ENCODE measurements at regions not wholly inside any gene's neighbourhood (a gene's known extent, or its start where the extent isn't known, plus 50 kb on each side); places are given as distances from the start of the nearest gene placed in this dataset.

DNA sequence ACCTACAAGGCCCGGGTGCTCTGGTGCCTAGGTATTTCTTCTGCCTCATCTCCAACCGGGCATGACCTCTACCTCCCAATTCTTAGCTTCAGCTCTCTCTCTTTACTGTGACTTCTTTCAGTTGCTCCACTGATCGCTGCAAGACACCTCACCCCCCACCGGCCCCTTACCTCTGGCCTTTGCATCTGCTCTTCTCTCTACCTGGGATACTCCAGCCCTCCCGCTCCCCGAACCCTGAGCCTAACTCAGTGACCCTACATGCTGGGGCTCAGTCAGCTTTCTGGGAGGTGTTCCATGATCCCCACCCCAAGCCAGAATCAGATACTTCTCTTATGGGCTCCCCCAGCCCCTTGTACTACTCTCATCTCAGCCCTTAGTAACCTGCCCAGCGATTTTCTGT is 99.6 kb downstream of the EFNB1 start:
- H3K27ac Mint-ChIP-seq, result no peak overlapping the region
- peaks cover 7% of the 10 kb centered on the region for H3K4me1 Mint-ChIP-seq (ENCODE audit: low read depth)
- H3K36me3 Mint-ChIP-seq (ENCODE audit: low read depth), result no peaks in the 10 kb centered on the region
- H3K4me3 Mint-ChIP-seq, result no peak overlapping the region
- intact Hi-C loops (cut with micrococcal nuclease), result no loop called here
- H3K9me3 Mint-ChIP-seq, result no peaks in the 10 kb centered on the region
- H3K27me3 Mint-ChIP-seq, result peaks cover 3% of the 10 kb centered on the region

DNA sequence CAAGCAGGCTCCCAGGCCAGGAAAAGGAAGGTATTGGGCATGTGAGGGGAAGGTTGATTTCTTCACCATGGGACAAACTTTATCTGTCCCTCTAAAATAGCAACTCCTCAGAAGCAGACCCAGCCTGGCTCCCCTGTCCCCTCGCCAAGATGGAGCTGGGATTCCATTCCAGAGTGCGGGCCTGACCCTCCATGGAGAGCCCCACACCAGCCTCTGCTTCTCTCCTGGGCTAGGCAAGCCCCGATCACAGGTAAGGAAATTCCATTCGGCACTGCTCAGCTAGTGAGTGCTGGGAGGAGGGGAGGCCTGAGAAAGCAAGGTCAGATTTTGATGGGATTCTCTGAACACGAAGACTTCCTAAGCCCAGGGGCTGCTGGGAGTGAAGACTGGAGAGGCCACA is 98.4 kb downstream of the EFNB1 start:
- peaks cover 7% of the 10 kb centered on the region for H3K4me1 Mint-ChIP-seq (ENCODE audit: low read depth)
- no peak overlapping the region for H3K4me3 Mint-ChIP-seq
- intact Hi-C loops (cut with micrococcal nuclease), result no loop called here

DNA sequence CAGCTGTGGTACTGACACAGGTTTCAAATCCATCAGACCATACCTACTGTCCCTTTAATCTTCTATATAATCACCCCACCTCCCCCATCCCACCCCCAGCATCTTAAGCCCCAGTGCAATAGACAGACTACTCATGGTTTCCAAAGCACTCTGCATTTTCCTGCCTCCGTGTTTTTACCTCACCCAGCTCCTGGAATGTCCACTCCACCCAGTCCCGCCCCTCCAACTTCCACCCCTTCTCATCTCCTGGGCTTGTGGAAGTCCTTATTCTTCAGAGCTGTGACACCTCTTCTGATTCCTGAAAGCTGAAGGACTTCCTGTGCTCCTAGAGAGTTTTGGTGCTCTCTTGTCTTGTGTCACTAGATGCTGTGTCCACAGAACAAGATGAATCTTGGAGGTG is 94.3 kb downstream of the EFNB1 start:
- Mint-ChIP-seq H3K27ac (no peak overlapping the region), H3K4me1 (ENCODE audit: low read depth) (no peaks in the 10 kb centered on the region), H3K4me3 (no peak overlapping the region), H3K36me3 (ENCODE audit: low read depth) (no peaks in the 10 kb centered on the region), H3K27me3 (peaks cover 3% of the 10 kb centered on the region), H3K9me3 (no peaks in the 10 kb centered on the region)
- intact Hi-C loops (cut with micrococcal nuclease), result no loop called here

More for the DNA sequence above, 98.4 kb downstream of the EFNB1 start:
- Mint-ChIP-seq H3K9me3 (no peaks in the 10 kb centered on the region), H3K36me3 (ENCODE audit: low read depth) (no peaks in the 10 kb centered on the region), H3K27me3 (peaks cover 3% of the 10 kb centered on the region), H3K27ac (no peak overlapping the region)

DNA sequence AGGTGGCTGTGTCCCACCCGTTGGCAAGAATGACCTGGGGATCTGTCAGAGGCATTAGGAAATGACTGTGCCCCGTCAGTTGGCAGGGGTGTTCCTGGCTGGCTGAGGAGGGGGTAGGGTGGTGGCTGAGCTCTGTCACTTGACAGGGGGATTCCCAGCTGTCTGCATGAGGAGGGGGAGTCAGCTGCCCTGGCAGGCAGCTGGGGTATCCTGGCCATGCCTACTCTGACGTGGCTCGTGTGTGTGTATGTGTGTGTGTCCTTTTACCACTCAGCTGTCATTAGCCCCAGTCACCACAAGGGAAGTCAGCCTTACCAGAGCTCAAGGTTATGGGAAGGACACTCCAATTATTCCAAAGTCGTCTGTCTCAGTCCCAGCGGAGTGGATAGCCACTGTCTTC is 93.2 kb downstream of the EFNB1 start:
- no peak overlapping the region for H3K27ac Mint-ChIP-seq
- intact Hi-C loops (cut with micrococcal nuclease), result no loop called here
- no peaks in the 10 kb centered on the region for H3K36me3 Mint-ChIP-seq (ENCODE audit: low read depth)
- no peak overlapping the region for H3K4me3 Mint-ChIP-seq
- H3K9me3 Mint-ChIP-seq, result no peaks in the 10 kb centered on the region
- H3K27me3 Mint-ChIP-seq, result peaks cover 3% of the 10 kb centered on the region
- no peaks in the 10 kb centered on the region for H3K4me1 Mint-ChIP-seq (ENCODE audit: low read depth)

DNA sequence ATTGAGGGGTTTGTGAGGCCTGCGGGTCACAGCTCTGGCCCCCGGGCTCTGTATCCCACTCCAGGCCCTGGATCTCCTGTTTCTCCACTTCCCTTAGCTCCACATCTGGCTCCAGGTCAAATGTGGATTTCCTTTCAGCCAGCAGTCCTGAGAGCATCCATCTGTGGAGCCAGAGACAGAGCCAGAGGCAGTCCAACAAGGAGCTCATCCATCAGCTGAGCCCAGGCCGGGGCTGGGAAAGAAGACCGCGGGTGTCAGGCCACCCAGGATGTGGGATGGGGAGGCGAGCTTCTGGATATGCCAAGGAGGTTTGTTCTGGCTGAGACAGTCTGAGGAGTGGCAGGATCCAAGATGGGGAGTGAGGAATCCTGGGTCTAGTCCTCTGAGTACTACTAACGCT is 91.7 kb downstream of the EFNB1 start:
- no peak overlapping the region for H3K27ac Mint-ChIP-seq
- H3K27me3 Mint-ChIP-seq, result peaks cover 3% of the 10 kb centered on the region
- no peak overlapping the region for H3K4me3 Mint-ChIP-seq
- no peaks in the 10 kb centered on the region for H3K4me1 Mint-ChIP-seq (ENCODE audit: low read depth)
- no peaks in the 10 kb centered on the region for H3K36me3 Mint-ChIP-seq (ENCODE audit: low read depth)
- intact Hi-C loops (cut with micrococcal nuclease), result no loop called here
- no peaks in the 10 kb centered on the region for H3K9me3 Mint-ChIP-seq

DNA sequence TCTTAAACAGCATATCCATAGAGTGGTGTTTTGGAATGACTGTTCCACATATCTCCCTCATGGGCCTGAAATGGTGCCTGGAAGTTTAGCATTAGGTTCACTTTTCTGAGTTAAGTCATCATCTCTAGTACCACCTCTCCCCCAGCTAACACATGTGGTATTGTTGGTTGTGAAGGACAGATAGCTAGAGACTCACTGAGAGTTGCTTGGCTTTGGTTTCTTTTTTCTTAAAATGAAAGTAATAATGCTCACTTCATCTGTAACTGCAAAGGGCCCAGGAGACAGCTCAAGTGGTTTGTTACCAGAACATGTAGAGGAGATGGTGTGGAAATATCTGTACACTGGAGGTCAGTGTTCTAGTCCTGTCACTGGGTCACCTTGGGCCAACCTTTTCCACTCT is 90.9 kb downstream of the EFNB1 start:
- Mint-ChIP-seq H3K27ac (no peak overlapping the region), H3K36me3 (ENCODE audit: low read depth) (no peaks in the 10 kb centered on the region), H3K9me3 (no peaks in the 10 kb centered on the region), H3K27me3 (peaks cover 3% of the 10 kb centered on the region), H3K4me1 (ENCODE audit: low read depth) (no peaks in the 10 kb centered on the region), H3K4me3 (no peak overlapping the region)
- intact Hi-C loops (cut with micrococcal nuclease), result loop anchor here (1.0 kb wide), 1 partner anchor 11 kb away; no protein-coding TSS in a partner anchor

DNA sequence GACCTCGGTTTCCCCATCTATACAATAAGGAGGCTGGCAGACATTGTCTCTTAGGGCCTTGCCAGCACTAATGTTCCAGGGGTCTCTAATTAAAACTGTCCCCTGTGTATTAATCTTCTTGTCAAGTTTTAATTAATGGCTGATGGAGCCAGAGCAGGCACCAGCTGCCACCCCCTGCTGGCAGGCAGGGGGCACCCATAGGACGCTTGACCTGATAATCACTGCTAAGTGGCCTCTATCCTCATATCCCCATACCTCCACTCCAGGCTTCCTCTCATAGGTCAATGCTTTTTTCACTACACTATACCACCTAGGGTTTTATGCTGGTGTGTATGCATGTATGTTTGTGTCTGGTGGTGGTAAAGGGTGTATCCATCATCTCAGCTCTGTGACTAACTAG is 89.4 kb downstream of the EFNB1 start:
- no peaks in the 10 kb centered on the region for H3K4me1 Mint-ChIP-seq (ENCODE audit: low read depth)
- peaks cover 4% of the 10 kb centered on the region for H3K27me3 Mint-ChIP-seq
- no peaks in the 10 kb centered on the region for H3K36me3 Mint-ChIP-seq (ENCODE audit: low read depth)
- no peak overlapping the region for H3K4me3 Mint-ChIP-seq
- H3K9me3 Mint-ChIP-seq, result no peaks in the 10 kb centered on the region
- intact Hi-C loops (cut with micrococcal nuclease), result no loop called here
- H3K27ac Mint-ChIP-seq, result no peak overlapping the region

DNA sequence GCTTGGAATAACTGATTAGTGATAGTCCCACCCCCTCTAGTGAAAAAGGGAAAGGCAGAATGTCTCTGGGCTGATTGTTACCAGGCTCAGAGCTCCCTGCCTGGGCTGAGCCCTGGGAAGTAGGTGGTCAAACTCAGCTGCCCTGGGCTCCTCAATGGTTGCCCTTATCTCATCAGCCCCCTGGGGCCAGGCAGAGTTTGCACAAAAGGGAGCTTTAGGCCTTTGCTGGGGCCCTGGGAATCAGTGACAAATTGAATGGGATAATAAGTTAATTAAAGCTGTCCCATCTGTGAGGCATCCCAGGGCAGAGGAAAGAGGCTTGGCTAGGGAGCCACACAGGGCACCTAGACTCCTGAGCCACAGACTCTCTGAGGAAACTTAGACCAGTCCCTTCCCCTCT is 89.0 kb downstream of the EFNB1 start:
- Mint-ChIP-seq H3K27me3 (peaks cover 7% of the 10 kb centered on the region), H3K36me3 (ENCODE audit: low read depth) (no peaks in the 10 kb centered on the region), H3K4me3 (no peak overlapping the region), H3K4me1 (ENCODE audit: low read depth) (no peaks in the 10 kb centered on the region), H3K27ac (no peak overlapping the region), H3K9me3 (no peaks in the 10 kb centered on the region)
- intact Hi-C loops (cut with micrococcal nuclease), result no loop called here

DNA sequence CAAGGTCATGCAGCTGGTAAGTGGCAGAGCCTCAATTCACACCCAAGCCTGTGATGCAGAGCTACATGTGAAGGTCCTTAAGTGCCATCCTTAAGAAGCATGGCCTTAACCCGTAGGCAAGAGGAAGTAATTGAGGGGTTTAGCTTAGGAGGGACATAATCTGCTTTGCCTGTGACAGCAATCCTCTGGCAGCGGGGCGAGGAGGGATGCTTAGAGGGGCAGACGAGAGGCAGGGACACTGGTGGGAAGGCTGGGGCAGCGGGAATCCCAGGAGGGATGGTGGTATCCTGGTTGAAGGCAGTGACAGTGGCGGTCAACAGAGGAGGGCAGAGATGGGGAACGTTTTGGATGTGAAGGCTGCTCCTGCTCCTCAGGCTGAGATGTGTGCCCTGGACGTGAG is 88.1 kb downstream of the EFNB1 start:
- no peak overlapping the region for H3K4me3 Mint-ChIP-seq
- H3K36me3 Mint-ChIP-seq (ENCODE audit: low read depth), result no peaks in the 10 kb centered on the region
- intact Hi-C loops (cut with micrococcal nuclease), result no loop called here
- H3K27me3 Mint-ChIP-seq, result peaks cover 17% of the 10 kb centered on the region
- H3K9me3 Mint-ChIP-seq, result no peaks in the 10 kb centered on the region
- H3K27ac Mint-ChIP-seq, result no peak overlapping the region
- H3K4me1 Mint-ChIP-seq (ENCODE audit: low read depth), result peaks cover 6% of the 10 kb centered on the region

DNA sequence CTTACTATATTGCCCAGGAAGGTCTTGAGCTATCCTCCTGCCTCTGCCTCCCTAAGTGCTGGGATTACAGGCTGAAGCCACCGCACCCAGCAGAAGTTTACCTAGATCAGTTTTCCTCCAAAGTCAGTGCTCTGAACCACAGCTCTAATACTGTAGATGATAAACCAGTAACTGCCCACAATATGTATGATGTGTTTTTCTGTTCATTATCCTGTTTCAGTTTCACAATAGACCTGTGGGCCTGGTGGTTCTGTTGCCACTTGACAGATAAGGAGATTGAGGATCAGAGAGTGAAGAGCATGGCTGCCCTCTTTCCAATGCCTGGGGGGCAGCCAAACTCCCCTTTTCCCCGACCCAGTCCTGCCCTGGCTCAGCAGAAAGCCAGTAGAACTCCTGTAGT is 87.0 kb downstream of the EFNB1 start:
- Mint-ChIP-seq H3K4me3 (no peak overlapping the region), H3K27me3 (peaks cover 26% of the 10 kb centered on the region), H3K36me3 (ENCODE audit: low read depth) (no peaks in the 10 kb centered on the region), H3K27ac (no peak overlapping the region), H3K9me3 (no peaks in the 10 kb centered on the region), H3K4me1 (ENCODE audit: low read depth) (peaks cover 6% of the 10 kb centered on the region)
- intact Hi-C loops (cut with micrococcal nuclease), result no loop called here

DNA sequence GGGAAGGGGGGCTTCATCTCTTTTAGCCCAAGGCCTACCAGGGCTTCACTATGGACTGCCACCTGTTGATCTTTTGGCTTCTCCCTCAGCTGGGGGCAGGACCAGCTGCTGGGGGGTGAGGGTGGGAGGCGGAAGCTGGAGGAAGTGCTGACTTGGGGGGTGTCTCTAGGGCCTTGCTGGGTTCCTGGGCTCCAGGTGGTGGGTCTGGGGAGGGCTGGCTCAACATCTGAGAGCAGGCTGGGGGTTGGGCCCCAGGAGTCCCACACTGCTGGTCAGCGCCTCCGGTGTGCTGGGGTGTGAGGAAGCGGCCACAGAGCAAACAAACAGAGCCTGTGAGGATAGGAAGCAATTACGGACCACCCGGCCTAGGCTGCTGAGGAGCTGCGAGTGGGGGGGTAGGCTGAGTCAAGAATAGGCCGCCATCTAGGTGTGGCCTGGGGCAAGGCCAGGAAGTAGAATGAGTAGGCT is 85.7 kb downstream of the EFNB1 start:
- peaks cover 28% of the 10 kb centered on the region for H3K27me3 Mint-ChIP-seq
- no peaks in the 10 kb centered on the region for H3K36me3 Mint-ChIP-seq (ENCODE audit: low read depth)
- H3K4me3 Mint-ChIP-seq, result no peak overlapping the region
- H3K4me1 Mint-ChIP-seq (ENCODE audit: low read depth), result peaks cover 6% of the 10 kb centered on the region
- no peaks in the 10 kb centered on the region for H3K9me3 Mint-ChIP-seq
- intact Hi-C loops (cut with micrococcal nuclease), result no loop called here
- H3K27ac Mint-ChIP-seq, result no peak overlapping the region

DNA sequence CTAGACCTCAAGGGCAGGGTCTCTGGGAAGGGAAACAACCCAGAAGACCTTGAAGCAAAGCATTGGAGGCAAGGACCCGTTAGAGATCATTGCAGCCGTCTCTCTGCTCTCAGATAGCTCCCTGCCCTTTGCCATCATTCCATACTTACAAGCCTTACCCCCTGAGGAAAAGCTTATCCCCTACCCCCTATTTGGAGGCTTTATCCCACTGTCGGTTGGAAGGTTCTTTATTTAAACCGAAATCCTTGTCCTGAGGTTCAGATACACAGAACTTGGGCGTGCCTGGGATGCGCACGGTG is 84.4 kb downstream of the EFNB1 start:
- H3K27ac Mint-ChIP-seq, result no peak overlapping the region
- intact Hi-C loops (cut with micrococcal nuclease), result no loop called here
- H3K4me3 Mint-ChIP-seq, result no peak overlapping the region
- peaks cover 28% of the 10 kb centered on the region for H3K27me3 Mint-ChIP-seq
- H3K36me3 Mint-ChIP-seq (ENCODE audit: low read depth), result no peaks in the 10 kb centered on the region
- H3K4me1 Mint-ChIP-seq (ENCODE audit: low read depth), result peaks cover 6% of the 10 kb centered on the region
- no peaks in the 10 kb centered on the region for H3K9me3 Mint-ChIP-seq

DNA sequence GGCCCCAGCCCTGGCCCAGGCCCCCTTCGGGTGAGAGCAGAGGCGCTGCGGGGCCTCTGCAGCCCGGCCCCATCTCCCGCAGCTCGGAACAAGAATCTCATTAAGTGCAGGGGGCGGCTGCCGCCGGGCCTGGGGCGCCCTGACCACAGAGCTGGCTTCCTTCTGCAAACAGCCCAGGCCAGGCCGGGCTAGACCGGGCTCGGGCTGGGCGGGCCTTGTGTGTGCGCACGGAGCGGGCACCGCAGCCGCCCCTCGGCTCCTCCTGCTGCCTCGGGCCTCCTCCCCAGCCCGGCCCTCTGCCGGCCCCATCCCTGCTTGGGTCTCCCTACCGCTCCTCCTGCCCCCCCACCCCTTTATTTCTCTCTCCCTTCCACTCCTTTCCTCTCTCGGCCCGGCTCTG is 83.3 kb downstream of the EFNB1 start:
- Mint-ChIP-seq H3K27ac (no peak overlapping the region), H3K27me3 (peaks cover 28% of the 10 kb centered on the region), H3K4me1 (ENCODE audit: low read depth) (peaks cover 6% of the 10 kb centered on the region), H3K9me3 (no peaks in the 10 kb centered on the region), H3K4me3 (no peak overlapping the region), H3K36me3 (ENCODE audit: low read depth) (no peaks in the 10 kb centered on the region)
- intact Hi-C loops (cut with micrococcal nuclease), result no loop called here

DNA sequence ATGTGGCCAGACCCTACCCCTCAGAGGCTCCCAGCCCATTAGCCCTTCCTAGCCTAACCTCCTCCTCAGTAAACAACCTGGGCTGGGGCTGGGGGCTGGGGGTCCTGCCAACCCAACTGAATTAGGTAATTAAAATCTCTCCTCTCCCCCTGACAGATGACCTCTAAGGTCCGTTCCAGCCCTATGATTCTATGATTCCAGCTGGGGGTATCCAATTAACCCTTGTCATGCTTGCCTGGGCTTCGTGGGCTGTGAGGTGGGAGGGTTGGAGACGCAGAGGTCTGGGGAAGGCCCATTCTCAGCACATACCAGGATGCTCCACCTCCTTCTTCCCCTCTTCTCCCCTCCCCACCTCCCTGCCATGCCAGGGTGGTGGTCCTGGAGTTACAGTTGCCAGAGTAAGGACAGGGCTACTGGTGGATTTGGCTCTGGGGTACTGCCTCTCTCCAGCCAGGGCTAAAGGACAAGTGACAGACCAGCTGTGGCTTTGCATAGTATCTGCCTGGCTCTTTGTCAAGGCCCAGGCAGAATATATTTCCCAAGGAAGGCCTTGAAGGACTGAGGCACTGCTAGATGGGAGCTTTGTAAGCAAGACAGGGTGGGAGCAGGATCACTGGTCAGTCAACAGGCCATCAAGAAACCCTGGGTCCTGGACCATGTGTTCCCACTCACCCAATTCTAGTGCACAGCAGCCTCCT is 82.1 kb downstream of the EFNB1 start:
- Mint-ChIP-seq H3K4me3 (no peak overlapping the region), H3K36me3 (ENCODE audit: low read depth) (no peaks in the 10 kb centered on the region), H3K27me3 (peaks cover 28% of the 10 kb centered on the region), H3K9me3 (no peaks in the 10 kb centered on the region), H3K4me1 (ENCODE audit: low read depth) (peaks cover 6% of the 10 kb centered on the region), H3K27ac (no peak overlapping the region)
- intact Hi-C loops (cut with micrococcal nuclease), result no loop called here

DNA sequence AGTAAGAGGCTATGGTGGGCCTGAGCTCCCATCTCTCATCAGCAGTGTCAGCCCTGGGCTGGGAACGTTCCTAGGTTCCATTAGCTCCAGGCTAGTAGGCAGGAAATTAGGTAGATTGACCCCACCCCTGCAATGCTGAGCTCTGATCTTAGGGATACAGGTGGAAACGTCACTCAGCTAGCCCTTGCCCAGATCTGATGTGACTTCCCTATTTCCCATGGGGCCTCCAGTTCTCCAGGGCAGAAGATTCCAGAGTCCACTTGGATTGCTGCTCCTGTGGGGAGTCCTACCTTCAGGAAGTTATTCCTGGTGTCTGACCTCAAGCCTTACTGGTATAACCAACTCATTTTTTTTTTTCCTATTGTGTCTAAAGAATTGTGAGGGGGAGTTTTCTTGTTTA is 81.1 kb downstream of the EFNB1 start:
- Mint-ChIP-seq H3K27ac (no peak overlapping the region), H3K4me1 (ENCODE audit: low read depth) (peaks cover 6% of the 10 kb centered on the region), H3K4me3 (no peak overlapping the region), H3K9me3 (no peaks in the 10 kb centered on the region), H3K27me3 (peaks cover 28% of the 10 kb centered on the region), H3K36me3 (ENCODE audit: low read depth) (no peaks in the 10 kb centered on the region)
- intact Hi-C loops (cut with micrococcal nuclease), result no loop called here
